ENCODE measurements at regions not wholly inside any gene's neighbourhood (a gene's known extent, or its start where the extent isn't known, plus 50 kb on each side); places are given as distances from the start of the nearest gene placed in this dataset.

GRCh38 chr5:107127878-107128277 is 542.9 kb downstream of the EFNA5 start:
- H3K27ac ChIP-seq: peak overlapping the region in 3 of 12 donors; percentile 2 to 10 (median 6)
- H3K36me3 ChIP-seq: no peaks in the 10 kb centered on the region
- DNase-seq (no peak), ATAC-seq (peak in 2 of 4 donors; percentile 22 to 34)
- TF ChIP-seq POLR2A (IDR thresholded peaks at IDR 0.05): no peak
- TF ChIP-seq, protein P1, sequence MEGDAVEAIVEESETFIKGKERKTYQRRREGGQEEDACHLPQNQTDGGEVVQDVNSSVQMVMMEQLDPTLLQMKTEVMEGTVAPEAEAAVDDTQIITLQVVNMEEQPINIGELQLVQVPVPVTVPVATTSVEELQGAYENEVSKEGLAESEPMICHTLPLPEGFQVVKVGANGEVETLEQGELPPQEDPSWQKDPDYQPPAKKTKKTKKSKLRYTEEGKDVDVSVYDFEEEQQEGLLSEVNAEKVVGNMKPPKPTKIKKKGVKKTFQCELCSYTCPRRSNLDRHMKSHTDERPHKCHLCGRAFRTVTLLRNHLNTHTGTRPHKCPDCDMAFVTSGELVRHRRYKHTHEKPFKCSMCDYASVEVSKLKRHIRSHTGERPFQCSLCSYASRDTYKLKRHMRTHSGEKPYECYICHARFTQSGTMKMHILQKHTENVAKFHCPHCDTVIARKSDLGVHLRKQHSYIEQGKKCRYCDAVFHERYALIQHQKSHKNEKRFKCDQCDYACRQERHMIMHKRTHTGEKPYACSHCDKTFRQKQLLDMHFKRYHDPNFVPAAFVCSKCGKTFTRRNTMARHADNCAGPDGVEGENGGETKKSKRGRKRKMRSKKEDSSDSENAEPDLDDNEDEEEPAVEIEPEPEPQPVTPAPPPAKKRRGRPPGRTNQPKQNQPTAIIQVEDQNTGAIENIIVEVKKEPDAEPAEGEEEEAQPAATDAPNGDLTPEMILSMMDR (IDR thresholded peaks at IDR 0.05): no peak
- H3K9me3 ChIP-seq: peaks cover 0 to 6% (median 0%) of the 10 kb centered on the region in 12 donors
- no peak overlapping the region for H3K4me3 ChIP-seq
- peaks cover 0 to 8% (median 0%) of the 10 kb centered on the region in 12 donors for H3K4me1 ChIP-seq
- H3K27me3 ChIP-seq: no peaks in the 10 kb centered on the region
- intact Hi-C loops (cut with DNase I): loop anchor here in 4 of 10 donors (5.0 to 10.0 kb wide), 3 partner anchors 87 to 547 kb away; partner anchors contain the start of gene EFNA5 (in 1 of the 4)
- 16 to 27% (median 21%) methylated on average over 1 of the region's 1 CpG for WGBS, 4 donors

DNA sequence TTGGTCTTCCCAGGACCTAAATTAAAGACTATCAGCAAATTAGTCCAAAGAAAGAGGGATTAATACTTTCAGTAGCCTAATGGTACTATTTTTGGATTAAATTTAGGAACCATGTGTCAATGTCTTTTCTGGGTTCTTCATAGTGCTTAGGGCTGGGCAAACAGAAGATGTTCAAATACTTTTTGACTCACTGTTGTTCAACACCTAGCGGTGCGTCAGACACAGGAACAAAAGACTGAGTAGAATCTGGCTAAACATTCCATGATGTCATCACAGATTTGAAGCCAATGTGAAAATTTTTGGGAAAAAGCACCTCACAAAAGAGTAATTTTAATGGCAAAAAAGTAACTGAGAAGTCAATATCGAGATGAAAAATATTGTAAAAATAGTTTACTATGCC is 544.4 kb downstream of the EFNA5 start:
- Histone ChIP-seq H3K4me3 (no peak overlapping the region), H3K27ac (no peak overlapping the region), H3K9me3 (no peaks in the 10 kb centered on the region), H3K4me1 (peaks cover 0 to 22% (median 0%) of the 10 kb centered on the region in 12 donors), H3K36me3 (no peaks in the 10 kb centered on the region), H3K27me3 (no peaks in the 10 kb centered on the region)
- WGBS, 4 donors: 83 to 88% (median 84%) methylated on average over 3 of the region's 3 CpGs
- ATAC-seq (no peak), DNase-seq (no peak)
- intact Hi-C loops (cut with DNase I): loop anchor here in 4 of 10 donors (5.0 to 10.0 kb wide), 3 partner anchors 88 to 548 kb away; partner anchors contain the start of gene EFNA5 (in 1 of the 4)
- no peak for TF ChIP-seq POLR2A (IDR thresholded peaks at IDR 0.05)
- TF ChIP-seq, protein P1 (IDR thresholded peaks at IDR 0.05): no peak

DNA sequence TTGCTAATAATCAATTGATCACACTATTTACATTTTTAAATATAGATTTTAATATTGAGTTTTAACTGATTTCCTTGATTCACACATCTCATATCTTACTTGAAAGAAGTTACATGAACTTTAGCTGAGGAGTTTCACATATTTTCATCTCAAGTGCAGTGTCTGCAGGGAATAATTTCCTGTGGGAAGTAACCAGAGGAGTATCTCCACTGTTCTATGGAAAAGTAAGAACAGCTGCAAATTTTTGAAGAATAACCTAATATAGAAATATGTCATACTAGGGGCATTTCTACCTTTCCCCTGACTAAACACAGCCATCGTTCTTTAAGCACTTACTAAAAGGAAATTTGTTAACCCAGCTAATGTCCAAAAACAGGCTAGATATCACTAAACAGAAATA is 546.4 kb downstream of the EFNA5 start:
- no peaks in the 10 kb centered on the region for H3K36me3 ChIP-seq
- ATAC-seq (no peak), DNase-seq (no peak)
- no peak for TF ChIP-seq POLR2A (IDR thresholded peaks at IDR 0.05)
- TF ChIP-seq, protein P1 (IDR thresholded peaks at IDR 0.05): no peak
- peaks cover 0 to 22% (median 0%) of the 10 kb centered on the region in 12 donors for H3K4me1 ChIP-seq
- no peaks in the 10 kb centered on the region for H3K9me3 ChIP-seq
- WGBS, 4 donors: 40 to 50% (median 45%) methylated on average over 1 of the region's 1 CpG
- no peak overlapping the region for H3K27ac ChIP-seq
- no peaks in the 10 kb centered on the region for H3K27me3 ChIP-seq
- no peak overlapping the region for H3K4me3 ChIP-seq
- intact Hi-C loops (cut with DNase I): loop anchor here in 3 of 10 donors (10.0 kb wide), 2 partner anchors 90 to 550 kb away; partner anchors contain the start of gene EFNA5 (in 1 of the 3)

DNA sequence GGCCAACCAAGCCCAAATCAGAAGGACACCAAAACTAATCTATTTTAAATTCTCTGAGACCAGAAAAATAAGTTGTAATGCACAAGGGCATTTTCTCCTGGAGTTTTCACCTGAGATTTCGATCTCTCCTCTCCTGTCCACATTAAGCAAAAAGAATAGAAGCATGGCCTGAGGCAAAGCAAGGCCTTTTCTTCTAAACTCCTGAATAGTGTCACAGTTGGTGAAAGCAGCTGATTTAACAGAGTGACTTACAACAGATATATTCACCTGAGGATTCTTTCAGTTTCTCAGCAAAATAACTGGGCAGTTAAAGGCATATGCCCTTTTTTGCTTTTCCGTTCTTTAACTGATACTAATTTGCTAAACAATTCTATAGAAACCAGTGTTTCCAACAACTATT is 547.7 kb downstream of the EFNA5 start:
- H3K4me1 ChIP-seq: peaks cover 0 to 13% (median 0%) of the 10 kb centered on the region in 12 donors
- H3K36me3 ChIP-seq: no peaks in the 10 kb centered on the region

More for the DNA sequence above, 547.7 kb downstream of the EFNA5 start:
- Histone ChIP-seq H3K9me3 (no peaks in the 10 kb centered on the region), H3K4me3 (no peak overlapping the region), H3K27me3 (no peaks in the 10 kb centered on the region), H3K27ac (no peak overlapping the region)
- intact Hi-C loops (cut with DNase I): loop anchor here in 3 of 10 donors (10.0 kb wide), 2 partner anchors 92 to 552 kb away; partner anchors contain the start of gene EFNA5 (in 1 of the 3)
- ATAC-seq: no peak
- no peak for DNase-seq
- 79 to 89% (median 86%) methylated on average over 2 of the region's 2 CpGs for WGBS, 4 donors
- TF ChIP-seq, protein P1 (IDR thresholded peaks at IDR 0.05): no peak
- no peak for TF ChIP-seq POLR2A (IDR thresholded peaks at IDR 0.05)
